HFFc6 (cell line): ENCODE measurements at regions not wholly inside any gene's neighbourhood (a gene's known extent, or its start where the extent isn't known, plus 50 kb on each side); places are given as distances from the start of the nearest gene placed in this dataset.

Experiments used
- DNase-seq: peaks from one replicate; pipeline ENCODE4 v3.0.0-alpha.2; 2018
- H3K27ac Mint-ChIP-seq: 2 replicates; pipeline ENCODE4 v1.8.0; 2020; ENCODE audit warnings: mild to moderate bottlenecking, mixed read lengths
- H3K27me3 Mint-ChIP-seq: 2 replicates; pipeline ENCODE4 v1.8.0; 2021; ENCODE audit warnings: mild to moderate bottlenecking, moderate library complexity, mixed read lengths; ENCODE audit not compliant: insufficient read depth
- H3K36me3 Mint-ChIP-seq: 2 replicates; pipeline ENCODE4 v1.8.0; 2021; ENCODE audit warnings: low read depth, mixed read lengths
- H3K4me1 Mint-ChIP-seq: 2 replicates; pipeline ENCODE4 v1.8.0; 2020; ENCODE audit warnings: low read depth, mixed read lengths
- H3K4me3 Mint-ChIP-seq: 2 replicates; pipeline ENCODE4 v1.8.0; 2020; ENCODE audit warnings: mild to moderate bottlenecking, moderate library complexity, mixed read lengths
- H3K9me3 Mint-ChIP-seq: 2 replicates; pipeline ENCODE4 v1.8.0; 2020; ENCODE audit warnings: mild to moderate bottlenecking, mixed read lengths
- CTCF ChIP-seq: fragments of 200-600 bp; sonication (generic); IDR thresholded peaks from 2 replicates; pipeline ENCODE4 v1.5.0; 2021; ENCODE audit warnings: antibody characterized with exemption, mild to moderate bottlenecking

GRCh38 chr3:101131767-101132166, 138.5 kb upstream of the ABI3BP start:
- H3K4me3 Mint-ChIP-seq, result no peak overlapping the region
- peaks cover 1% of the 10 kb centered on the region; the same call in 1 of the 2 replicates for H3K27me3 Mint-ChIP-seq
- TF ChIP-seq CTCF, result peak; percentile 26
- H3K36me3 Mint-ChIP-seq, result peaks cover 14% of the 10 kb centered on the region
- DNase-seq, result no peak
- H3K4me1 Mint-ChIP-seq, result peaks cover 4% of the 10 kb centered on the region
- H3K27ac Mint-ChIP-seq, result no peak overlapping the region
- no peaks in the 10 kb centered on the region; the same call in 1 of the 2 replicates for H3K9me3 Mint-ChIP-seq

GRCh38 chr3:101128786-101129185, 135.6 kb upstream of the ABI3BP start:
- H3K4me1 Mint-ChIP-seq, result peaks cover 13% of the 10 kb centered on the region

GRCh38 chr3:101128001-101128400, 134.8 kb upstream of the ABI3BP start:
- Mint-ChIP-seq H3K9me3 (no peaks in the 10 kb centered on the region), H3K4me1 (peaks cover 18% of the 10 kb centered on the region)
- no peak for DNase-seq

More at GRCh38 chr3:101128786-101129185, 135.6 kb upstream of the ABI3BP start:
- no peak overlapping the region for H3K4me3 Mint-ChIP-seq
- H3K9me3 Mint-ChIP-seq, result no peaks in the 10 kb centered on the region; the same call in 1 of the 2 replicates
- no peak for DNase-seq
- no peaks in the 10 kb centered on the region for H3K27me3 Mint-ChIP-seq
- no peak overlapping the region for H3K27ac Mint-ChIP-seq
- no peak for TF ChIP-seq CTCF
- peaks cover 14% of the 10 kb centered on the region for H3K36me3 Mint-ChIP-seq

GRCh38 chr3:101124125-101124524, 130.9 kb upstream of the ABI3BP start:
- no peaks in the 10 kb centered on the region for H3K36me3 Mint-ChIP-seq
- no peaks in the 10 kb centered on the region for H3K27me3 Mint-ChIP-seq
- no peak for TF ChIP-seq CTCF
- H3K4me1 Mint-ChIP-seq, result peaks cover 31% of the 10 kb centered on the region
- H3K9me3 Mint-ChIP-seq, result no peaks in the 10 kb centered on the region
- peak overlapping the region; percentile 52 for H3K27ac Mint-ChIP-seq
- H3K4me3 Mint-ChIP-seq, result no peak overlapping the region
- peak; percentile 36 for DNase-seq

More at GRCh38 chr3:101128001-101128400, 134.8 kb upstream of the ABI3BP start:
- Mint-ChIP-seq H3K36me3 (peaks cover 9% of the 10 kb centered on the region), H3K4me3 (no peak overlapping the region), H3K27ac (no peak overlapping the region), H3K27me3 (no peaks in the 10 kb centered on the region)
- TF ChIP-seq CTCF, result no peak

- no peaks in the 10 kb centered on the region for H3K27me3 Mint-ChIP-seq
- H3K27ac Mint-ChIP-seq, result no peak overlapping the region
- no peak for TF ChIP-seq CTCF
- no peaks in the 10 kb centered on the region for H3K36me3 Mint-ChIP-seq
- no peak for DNase-seq
- peaks cover 33% of the 10 kb centered on the region for H3K4me1 Mint-ChIP-seq
- no peaks in the 10 kb centered on the region for H3K9me3 Mint-ChIP-seq
- H3K4me3 Mint-ChIP-seq, result no peak overlapping the region
These were observed 129.9 kb upstream of the ABI3BP start for GRCh38 chr3:101123081-101123480.

GRCh38 chr3:101122681-101123080, 129.5 kb upstream of the ABI3BP start:
- no peaks in the 10 kb centered on the region for H3K36me3 Mint-ChIP-seq
- no peak overlapping the region for H3K4me3 Mint-ChIP-seq
- peaks cover 37% of the 10 kb centered on the region for H3K4me1 Mint-ChIP-seq
- H3K27me3 Mint-ChIP-seq, result no peaks in the 10 kb centered on the region
- H3K9me3 Mint-ChIP-seq, result no peaks in the 10 kb centered on the region
- no peak for TF ChIP-seq CTCF
- DNase-seq, result no peak
- no peak overlapping the region for H3K27ac Mint-ChIP-seq
